DOHH2 (cell line): ENCODE measurements at regions not wholly inside any gene's neighbourhood (a gene's known extent, or its start where the extent isn't known, plus 50 kb on each side); places are given as distances from the start of the nearest gene placed in this dataset.

ENCODE experiments used
- EZH2phosphoT487 ChIP-seq: fragments of 200-600 bp; sonication (generic); IDR thresholded peaks from 2 replicates; pipeline ENCODE4 v1.6.1; 2017; ENCODE audit warnings: borderline replicate concordance, mild to moderate bottlenecking, antibody characterized with exemption, low read length, moderate library complexity, mixed read lengths
- TF ChIP-seq, protein P1 (sequence below): fragments of 200-600 bp; sonication (generic); IDR thresholded peaks from one replicate; pipeline ENCODE4 v1.5.1; 2014; ENCODE audit warnings: antibody characterized with exemption, mild to moderate bottlenecking, low read depth, low read length; ENCODE audit not compliant: poor library complexity, severe bottlenecking

DNA sequence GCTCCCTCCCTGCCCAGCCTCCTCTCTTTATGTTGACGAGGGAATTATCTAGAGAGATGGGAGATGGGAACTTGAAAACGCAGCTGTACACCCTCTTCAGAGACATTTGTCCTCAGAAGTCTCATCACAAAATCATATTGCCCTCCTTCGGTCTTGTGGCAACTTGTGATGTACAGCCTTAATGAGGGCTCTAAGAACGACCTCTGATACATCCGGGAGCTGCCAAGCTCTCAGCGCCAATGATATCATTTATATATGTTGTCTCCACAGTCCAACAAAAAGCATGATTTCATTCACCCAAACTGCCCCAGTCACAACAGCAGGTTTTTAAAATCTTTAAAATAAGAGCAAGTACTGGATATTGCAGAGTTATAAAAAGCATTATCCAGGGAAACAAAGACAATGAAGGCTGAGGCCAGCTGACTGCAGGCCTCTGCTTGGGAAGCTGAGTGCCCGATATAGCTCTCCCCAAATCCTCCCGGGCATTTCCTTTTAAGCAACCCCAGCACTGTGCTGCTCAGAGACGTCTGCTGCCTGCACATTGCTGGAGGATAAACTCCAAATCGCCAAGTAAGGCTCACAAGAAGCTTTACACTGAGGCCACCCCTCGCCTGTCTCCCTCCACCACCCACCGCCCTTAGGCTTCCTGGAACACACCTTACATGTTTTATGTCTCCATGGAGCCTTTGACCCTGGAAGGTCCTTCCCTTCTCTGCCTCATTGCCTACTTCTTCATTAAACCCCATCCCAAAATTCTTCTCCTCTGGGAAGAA, 236.1 kb downstream of the C1orf94 start:
- TF ChIP-seq, protein P1, sequence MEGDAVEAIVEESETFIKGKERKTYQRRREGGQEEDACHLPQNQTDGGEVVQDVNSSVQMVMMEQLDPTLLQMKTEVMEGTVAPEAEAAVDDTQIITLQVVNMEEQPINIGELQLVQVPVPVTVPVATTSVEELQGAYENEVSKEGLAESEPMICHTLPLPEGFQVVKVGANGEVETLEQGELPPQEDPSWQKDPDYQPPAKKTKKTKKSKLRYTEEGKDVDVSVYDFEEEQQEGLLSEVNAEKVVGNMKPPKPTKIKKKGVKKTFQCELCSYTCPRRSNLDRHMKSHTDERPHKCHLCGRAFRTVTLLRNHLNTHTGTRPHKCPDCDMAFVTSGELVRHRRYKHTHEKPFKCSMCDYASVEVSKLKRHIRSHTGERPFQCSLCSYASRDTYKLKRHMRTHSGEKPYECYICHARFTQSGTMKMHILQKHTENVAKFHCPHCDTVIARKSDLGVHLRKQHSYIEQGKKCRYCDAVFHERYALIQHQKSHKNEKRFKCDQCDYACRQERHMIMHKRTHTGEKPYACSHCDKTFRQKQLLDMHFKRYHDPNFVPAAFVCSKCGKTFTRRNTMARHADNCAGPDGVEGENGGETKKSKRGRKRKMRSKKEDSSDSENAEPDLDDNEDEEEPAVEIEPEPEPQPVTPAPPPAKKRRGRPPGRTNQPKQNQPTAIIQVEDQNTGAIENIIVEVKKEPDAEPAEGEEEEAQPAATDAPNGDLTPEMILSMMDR = no peak
- no peak for TF ChIP-seq EZH2phosphoT487
